ENCODE measurements at regions not wholly inside any gene's neighbourhood (a gene's known extent, or its start where the extent isn't known, plus 50 kb on each side); places are given as distances from the start of the nearest gene placed in this dataset.
A peak's percentile ranks its signal among the peaks of the same experiment; 100 is the strongest.
"Not testable (repeated sequence)": the region's sequence is repeated elsewhere in the genome, so short reads cannot be mapped to it uniquely, and the experiment has no call there.

DNA sequence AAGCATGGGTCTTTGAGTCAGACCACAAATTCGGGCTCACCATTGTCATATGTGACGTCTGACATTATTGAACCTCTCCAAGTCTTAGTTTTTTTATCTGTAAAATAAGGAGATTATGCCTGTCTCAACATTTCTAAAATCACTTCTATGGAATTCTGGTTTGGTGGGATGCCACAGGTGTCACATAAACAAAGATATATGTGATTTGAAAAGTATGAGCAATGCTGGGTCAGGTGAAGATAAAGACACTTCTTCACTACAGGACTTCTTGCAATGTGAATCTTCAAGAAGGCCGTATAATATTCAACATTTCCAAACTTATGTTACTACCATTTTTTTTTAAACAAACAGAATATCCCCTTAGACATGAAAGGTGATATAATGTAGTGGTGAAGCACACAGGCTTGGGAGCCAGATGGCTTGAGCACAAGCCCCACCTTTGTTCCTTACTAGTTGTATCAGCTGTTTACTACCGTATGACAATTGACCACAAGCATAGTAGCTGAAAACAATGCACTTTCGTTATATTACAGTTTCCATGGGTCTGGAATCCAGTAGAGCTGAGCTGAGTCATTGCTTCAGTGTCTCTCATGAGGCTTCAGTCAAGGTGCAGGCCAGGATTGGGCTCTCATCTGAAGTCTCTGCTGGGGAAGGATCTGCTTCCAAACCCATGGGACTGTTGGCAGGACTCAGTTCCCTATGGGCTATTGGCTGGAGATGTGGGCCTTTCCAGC, 87.7 kb downstream of the UTP18 start:
- intact Hi-C loops (cut with DNase I) = no loop called here
- ATAC-seq (no peak), DNase-seq (no peak)

DNA sequence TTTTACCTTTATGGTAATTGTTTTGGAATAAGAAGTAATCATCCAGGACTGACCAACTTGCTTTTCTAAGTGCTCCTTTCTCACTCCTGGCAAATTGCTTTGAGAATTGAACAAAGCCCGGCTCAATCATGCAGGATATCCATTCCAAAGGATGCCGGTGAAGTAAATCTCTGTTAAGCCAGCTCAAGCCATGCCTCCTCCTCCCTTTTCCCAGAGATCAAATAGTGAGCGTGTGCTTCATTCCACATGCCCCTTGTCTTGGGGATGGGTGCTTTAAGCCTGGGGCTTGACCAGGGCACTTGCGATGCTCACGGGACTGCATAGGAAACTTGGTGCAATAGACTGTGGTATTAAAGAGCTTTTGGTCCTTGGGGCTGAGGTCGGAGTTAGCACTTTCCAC, 90.7 kb downstream of the UTP18 start:
- intact Hi-C loops (cut with DNase I) = no loop called here
- ATAC-seq (no peak), DNase-seq (no peak)

GRCh38 chr17:51351890-51352289, 91.5 kb downstream of the UTP18 start:
- DNase-seq = peak; percentile 37
- intact Hi-C loops (cut with DNase I) = no loop called here
- peak; percentile 77 for ATAC-seq

DNA sequence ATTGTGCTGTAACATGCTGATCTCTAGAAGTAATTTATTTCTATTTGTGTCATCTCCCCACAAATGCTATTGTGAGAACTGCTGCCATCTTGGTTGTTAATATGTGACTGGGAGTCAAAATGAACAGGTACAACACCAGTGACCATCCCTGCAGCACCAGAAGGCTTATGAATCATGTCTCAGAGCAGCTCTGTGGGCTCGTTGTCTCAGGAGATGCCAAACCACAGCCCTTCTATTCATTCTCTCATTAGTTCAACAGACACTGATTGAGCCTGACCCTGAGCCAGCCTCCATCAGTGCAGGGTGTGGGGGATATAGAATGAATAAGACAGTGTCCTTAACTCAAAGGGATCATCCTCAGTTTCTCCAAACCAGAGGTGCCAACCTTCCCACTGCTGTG, 92.5 kb downstream of the UTP18 start:
- DNase-seq (no peak), ATAC-seq (no peak)
- intact Hi-C loops (cut with DNase I) = no loop called here

GRCh38 chr17:51353296-51353695, 93.0 kb downstream of the UTP18 start:
- no peak for ATAC-seq
- DNase-seq = no peak
- intact Hi-C loops (cut with DNase I) = no loop called here

DNA sequence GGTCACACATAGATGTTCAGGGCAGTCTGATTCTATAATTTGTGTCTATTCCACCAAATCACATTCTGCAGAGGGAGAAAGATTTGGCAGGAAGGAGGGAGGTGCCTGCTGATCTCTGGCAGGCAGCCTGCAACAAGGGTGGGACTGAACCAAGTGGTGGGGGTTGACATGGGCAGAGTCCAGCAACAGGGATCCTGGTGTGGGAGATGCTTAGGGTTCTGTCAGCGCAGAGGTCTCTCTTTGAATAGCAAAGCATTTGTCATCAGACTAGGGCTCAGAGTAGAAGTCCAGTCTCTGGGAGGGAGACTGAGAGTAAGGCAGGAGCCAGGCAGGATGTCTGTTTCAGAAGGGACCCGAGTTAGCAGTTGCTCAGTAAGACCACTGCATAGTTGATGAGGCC, 94.6 kb downstream of the UTP18 start:
- peak in 1 of 2 donors; percentile 35 for ATAC-seq
- DNase-seq = no peak

GRCh38 chr17:51355441-51356410, 95.4 kb downstream of the UTP18 start:
- DNase-seq (no peak), ATAC-seq (peak in 1 of 2 donors; percentile 81)
- intact Hi-C loops (cut with DNase I) = no loop called here

More for the DNA sequence above, 94.6 kb downstream of the UTP18 start:
- intact Hi-C loops (cut with DNase I) = no loop called here

DNA sequence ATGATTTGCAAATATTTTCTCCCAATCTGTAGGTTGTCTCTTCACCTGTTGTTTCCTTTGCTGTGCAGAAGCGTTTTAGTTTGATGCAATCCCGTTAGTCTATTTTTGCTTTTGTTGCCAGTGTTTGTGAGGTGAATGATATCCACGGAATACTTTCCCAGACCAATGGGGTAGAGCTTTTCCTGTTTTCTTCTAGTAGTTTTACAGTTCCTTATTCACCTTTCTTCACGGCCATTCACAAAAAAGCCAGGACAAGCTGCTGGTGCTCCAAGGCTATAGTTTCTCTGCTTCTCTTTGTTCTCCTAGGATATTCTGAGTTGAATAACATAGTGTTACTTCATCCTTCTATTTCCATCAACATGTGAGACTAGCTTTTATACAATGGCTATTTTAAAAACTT, 98.7 kb downstream of the UTP18 start:
- intact Hi-C loops (cut with DNase I) = no loop called here

DNA sequence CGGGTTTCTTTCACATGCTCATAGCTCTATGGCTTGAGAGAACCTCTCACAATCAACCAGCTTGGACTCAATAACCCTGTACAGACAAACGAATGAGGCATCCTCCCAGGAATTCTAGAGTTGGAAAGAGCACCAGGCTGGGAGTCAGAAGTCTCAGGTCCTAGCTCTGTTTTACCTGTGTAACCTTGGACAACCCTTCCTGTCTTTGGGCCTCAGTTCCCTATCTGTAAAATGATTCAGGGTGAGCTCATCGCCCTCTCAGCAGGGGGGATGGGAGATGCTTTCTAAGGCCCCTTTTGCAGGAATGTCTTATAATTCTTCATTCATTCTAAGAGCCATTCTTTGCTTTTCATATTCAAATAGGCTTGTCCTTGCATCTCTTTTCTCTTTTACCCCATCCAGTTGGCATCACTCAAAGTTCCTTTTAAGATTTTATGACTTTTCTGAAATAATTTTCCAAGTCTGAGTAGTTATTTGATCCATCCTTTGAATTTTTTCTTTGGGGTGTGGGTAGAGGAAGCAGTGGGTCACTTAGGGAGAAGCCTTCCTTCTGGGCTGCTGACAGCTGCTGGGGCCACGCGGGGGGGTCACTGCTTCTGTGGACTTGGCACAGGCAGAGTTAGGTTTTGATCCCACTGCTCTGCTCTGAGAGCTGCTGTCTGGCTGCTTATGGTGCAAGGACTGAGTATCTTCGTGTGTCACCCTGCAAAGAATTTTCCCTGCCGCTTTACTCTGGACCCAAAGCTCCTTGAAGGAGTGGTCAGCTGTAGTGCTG, 102.7 kb downstream of the UTP18 start:
- DNase-seq (no peak), ATAC-seq (no peak)
- intact Hi-C loops (cut with DNase I) = no loop called here

More for the DNA sequence above, 98.7 kb downstream of the UTP18 start:
- ATAC-seq (no peak), DNase-seq (no peak)

DNA sequence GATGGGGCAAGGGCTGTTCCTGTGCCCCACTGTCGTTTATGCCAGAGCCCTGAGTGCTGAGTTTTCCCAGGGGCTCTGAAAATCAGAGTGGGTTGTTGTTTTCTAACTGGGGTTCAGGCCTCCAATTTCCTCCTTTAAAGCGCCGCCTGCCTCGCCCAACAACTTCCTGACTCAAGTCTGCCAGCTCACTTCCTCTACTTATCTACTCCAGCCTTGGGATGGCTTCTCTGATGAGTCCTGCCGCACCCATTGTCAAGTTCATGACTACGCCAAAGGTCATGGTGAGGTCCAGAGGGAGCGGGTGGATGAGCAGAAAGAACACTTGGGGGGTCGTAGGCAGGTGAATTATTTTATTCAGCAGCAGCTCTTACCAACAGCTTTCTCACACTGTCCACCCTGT, 104.7 kb downstream of the UTP18 start:
- DNase-seq = peak; percentile 36
- peak in 1 of 2 donors; percentile 48 for ATAC-seq

DNA sequence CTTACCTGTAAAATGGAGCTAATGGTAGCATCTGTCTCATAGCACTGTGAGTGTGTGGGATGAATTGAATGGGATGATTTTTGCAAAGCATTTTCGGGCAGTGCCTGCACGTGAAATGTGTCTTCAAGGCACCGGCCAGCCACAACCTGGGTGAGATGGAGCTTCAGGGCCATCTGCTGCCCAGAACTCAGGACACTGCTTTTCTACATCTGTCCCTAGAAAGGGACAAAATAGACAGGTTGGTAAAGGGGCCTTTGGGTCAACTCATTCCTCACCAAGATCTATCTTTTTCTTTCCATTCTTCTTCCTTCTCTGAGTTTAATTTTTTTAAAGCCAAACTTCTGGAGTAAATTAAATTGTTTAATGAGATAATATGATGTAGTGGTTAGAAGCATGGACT, 106.5 kb downstream of the UTP18 start:
- no peak for DNase-seq
- intact Hi-C loops (cut with DNase I) = no loop called here

More for the DNA sequence above, 104.7 kb downstream of the UTP18 start:
- intact Hi-C loops (cut with DNase I) = no loop called here

DNA sequence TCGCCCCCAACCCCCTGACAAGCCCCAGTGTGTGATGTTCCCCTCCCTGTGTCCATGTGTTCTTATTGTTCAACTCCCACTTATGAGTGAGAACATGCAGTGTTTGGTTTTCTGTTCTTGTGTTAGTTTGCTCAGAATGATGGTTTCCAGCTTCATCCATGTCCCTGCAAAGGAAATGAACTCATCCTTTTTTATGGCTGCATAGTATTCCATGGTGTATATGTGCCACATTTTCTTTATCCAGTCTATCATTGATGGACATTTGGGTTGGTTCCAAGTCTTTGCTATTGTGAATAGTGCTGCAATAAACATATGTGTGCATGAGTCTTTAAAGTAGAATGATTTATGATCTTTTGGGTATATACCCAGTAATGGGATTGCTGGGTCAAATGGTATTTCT, 107.5 kb downstream of the UTP18 start:
- ATAC-seq; DNase-seq; intact Hi-C loops (cut with DNase I): not testable (repeated sequence)

More for the DNA sequence above, 106.5 kb downstream of the UTP18 start:
- ATAC-seq = no peak

GRCh38 chr17:51371732-51372151, 111.4 kb downstream of the UTP18 start:
- intact Hi-C loops (cut with DNase I) = loop anchor here in 1 of 2 donors (5.0 kb wide), 2 partner anchors 166 to 736 kb away; no protein-coding TSS in a partner anchor
- DNase-seq (peak; percentile 37), ATAC-seq (peak; percentile 50 to 89)

DNA sequence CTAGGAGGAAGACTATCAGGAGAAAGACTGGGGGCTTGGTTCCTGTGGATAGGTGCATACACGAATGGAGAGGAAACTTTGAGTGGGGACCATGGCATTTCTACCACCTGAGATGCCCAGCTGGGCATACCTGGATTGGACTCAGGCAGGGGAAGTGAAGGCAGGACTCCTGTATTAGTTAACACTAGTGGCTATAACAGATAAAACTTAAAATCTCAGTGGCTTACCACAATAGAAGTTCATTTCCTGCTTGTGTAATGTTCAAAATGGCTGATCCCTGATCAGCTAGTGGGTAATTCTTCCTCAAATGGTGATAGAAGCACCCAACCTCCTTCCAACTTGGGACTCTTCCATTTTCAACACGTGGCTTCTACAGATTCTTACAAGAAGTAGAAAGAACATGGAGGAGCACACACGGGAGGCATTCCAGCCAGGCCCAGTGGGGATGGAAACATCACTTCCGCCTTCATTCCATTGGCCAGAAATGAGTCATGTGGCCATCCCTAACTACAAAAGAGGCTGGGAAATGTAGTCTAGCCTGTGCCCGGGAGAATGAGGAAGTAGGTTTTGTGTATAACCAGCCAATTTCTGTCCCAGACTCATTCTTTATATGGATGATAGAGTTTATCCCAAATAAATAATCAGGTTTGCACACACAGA, 112.1 kb downstream of the UTP18 start:
- ATAC-seq (peak; percentile 50 to 82), DNase-seq (peak; percentile 31)
- intact Hi-C loops (cut with DNase I) = loop anchor here in 1 of 2 donors (5.0 kb wide), 2 partner anchors 165 to 735 kb away; no protein-coding TSS in a partner anchor

DNA sequence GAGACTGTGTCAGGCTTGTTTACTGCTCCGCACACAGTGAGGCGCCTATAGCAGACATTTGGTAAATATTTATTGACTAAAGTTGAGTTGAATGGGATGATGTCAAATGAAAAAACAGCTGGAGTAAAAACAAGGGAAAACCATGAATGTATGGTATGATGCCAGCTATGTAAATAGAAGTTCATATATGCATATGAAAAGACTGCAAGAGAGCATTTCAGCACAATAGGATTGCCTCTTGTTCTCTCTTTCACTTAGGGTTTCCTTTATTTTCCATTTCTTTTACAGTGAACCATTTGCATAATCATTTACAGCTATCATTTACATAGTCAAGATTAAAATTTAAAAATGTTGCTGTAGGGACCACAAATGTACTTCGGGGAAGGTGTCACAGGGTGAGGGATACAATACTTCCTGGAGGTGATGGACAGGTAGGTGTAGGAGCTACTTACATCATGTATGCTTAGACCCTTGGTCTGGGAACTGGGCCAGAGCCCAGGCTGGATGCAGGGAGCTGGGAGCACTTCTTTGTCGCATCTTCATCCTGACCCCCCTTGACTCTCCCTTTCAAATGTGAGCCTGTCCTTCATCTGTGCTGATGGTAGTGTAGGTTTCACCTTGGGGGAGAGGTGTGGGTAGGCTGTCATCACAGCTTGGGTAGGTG, 113.3 kb downstream of the UTP18 start:
- intact Hi-C loops (cut with DNase I) = loop anchor here in 1 of 2 donors (5.0 kb wide), 2 partner anchors 164 to 734 kb away; no protein-coding TSS in a partner anchor
- ATAC-seq = no peak
- no peak for DNase-seq

DNA sequence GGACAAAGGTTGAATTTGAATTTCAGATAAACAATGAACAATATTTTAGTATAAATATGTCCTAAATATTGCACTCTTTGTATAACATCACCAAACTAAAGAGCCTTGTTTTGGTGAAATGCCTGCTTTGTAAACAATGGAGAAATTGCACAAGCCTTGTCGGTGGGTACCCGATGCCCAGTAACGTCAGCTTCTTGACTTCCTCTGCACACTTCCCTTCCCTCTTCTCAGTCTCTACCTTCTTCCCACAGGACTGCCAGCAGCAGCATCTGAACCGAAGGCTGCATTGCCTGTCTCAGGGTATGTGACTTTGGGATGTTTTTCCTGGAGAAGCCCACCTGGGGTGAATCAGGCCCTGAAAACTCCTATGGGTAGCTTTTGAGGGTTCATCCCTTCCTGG, 113.9 kb downstream of the UTP18 start:
- intact Hi-C loops (cut with DNase I) = loop anchor here in 1 of 2 donors (5.0 kb wide), 2 partner anchors 163 to 733 kb away; no protein-coding TSS in a partner anchor
- ATAC-seq (peak in 1 of 2 donors; percentile 17), DNase-seq (no peak)

DNA sequence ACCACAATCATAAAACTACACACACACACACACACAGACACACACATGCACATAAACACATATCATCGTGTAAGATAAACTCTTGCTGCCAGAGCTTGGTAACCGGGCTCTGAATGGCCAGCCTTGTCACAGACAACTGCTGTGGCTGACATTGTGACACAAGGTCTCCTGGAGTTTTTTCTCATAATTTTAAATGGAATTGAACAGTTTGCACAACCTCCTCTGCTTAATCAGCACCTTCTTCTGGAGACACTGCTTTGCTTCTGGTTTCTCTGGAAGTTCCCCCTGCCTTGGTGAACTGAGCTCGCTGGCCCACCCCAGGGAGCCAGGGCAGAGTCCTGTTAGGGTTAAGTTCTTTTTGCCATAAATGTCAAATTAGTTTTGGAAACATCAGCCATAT, 115.4 kb downstream of the UTP18 start:
- intact Hi-C loops (cut with DNase I) = no loop called here
- ATAC-seq (no peak), DNase-seq (no peak)

GRCh38 chr17:51376739-51377138, 116.4 kb downstream of the UTP18 start:
- intact Hi-C loops (cut with DNase I) = no loop called here
- ATAC-seq = no peak
- no peak for DNase-seq

All from left cardiac atrium (tissue), 4 donors.